NK-92 treated with Interleukin-12 subunit alpha and Interleukin-12 subunit beta, amount 100 ng/mL, for 24 hours (cell line): ENCODE measurements at regions not wholly inside any gene's neighbourhood (a gene's known extent, or its start where the extent isn't known, plus 50 kb on each side); places are given as distances from the start of the nearest gene placed in this dataset.
"Not testable (repeated sequence)": the region's sequence is repeated elsewhere in the genome, so short reads cannot be mapped to it uniquely, and the experiment has no call there.

Experiments
- DNase-seq: peaks from one replicate; lab custom pipeline; 2025; lab: John Stamatoyannopoulos, UW

DNA sequence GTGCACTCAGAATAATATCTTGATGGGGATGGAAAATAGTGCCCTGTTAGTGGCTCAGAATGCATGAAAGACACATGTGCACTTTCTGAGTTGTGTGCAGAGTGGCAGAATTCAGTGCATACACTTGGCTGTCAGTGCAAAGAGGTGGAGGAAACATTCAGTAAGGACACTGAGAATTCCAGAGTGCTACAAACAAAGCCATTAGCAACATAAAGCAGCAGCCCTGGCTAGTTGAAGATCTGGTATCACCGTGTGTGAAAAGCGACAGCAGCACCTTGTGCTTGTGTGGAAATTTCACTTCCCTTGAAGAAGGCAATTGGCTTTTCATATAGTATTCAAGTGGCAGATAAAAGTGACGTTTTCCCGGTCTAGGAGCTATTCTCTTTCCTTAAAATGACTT is 810.4 kb downstream of the TRIML1 start:
- no peak for DNase-seq

GRCh38 chr4:188955066-188955465 is 815.8 kb downstream of the TRIML1 start:
- DNase-seq = no peak

DNA sequence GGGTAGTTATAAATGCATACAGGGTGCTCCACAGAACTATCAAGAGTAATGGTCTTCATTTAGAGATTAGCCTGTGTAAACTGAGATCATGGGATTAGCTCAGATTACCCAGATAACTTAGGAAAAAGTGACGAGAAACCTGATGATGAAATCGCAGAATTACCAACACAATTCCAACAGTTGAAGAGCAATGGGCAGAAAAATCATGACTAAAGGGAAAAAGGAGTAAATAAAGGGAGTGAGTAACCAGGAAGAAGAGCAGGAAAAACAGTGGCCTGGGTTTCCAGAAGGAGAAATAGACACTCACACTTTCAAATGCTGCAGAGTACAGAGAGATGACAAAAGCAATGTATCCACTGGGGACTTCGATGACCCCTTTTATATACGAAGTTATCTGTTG is 817.3 kb downstream of the TRIML1 start:
- no peak for DNase-seq

- no peak for DNase-seq
These were observed 819.1 kb downstream of the TRIML1 start for GRCh38 chr4:188958346-188958745.

- no peak for DNase-seq
These were observed 820.2 kb downstream of the TRIML1 start for GRCh38 chr4:188959424-188959823.

DNA sequence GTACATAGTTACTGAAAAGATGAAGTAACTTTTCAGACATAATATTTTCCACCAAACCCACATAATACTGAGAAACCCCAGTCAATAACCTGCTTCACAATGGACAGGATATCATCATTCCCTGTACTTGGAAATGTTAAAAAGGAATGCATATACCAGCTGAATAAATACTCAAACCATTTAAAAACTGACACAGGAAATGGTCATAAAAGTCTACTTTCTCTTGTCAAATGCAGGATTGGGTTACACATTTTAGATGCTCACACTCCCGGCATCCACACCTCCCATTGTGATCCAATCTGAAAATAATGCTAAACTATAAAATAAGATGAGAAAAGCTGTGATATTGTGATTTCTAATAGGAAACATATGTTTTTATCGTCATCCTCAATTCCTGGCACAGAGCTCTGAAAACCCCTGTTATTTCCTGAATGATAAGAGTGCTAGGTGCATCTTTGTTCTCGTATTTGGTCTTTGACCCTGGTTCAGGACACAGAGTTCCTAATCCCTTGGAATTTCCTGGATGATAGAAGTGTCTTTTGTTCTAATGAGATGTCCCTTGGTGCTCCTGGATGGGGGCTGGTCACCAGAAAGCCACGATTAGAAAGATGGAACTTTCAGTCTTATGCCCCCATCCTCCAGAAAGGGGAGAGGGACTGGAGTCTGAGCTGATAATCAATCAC is 821.3 kb downstream of the TRIML1 start:
- DNase-seq = no peak

- DNase-seq = no peak
These were observed 831.9 kb downstream of the TRIML1 start for GRCh38 chr4:188971125-188971524.

DNA sequence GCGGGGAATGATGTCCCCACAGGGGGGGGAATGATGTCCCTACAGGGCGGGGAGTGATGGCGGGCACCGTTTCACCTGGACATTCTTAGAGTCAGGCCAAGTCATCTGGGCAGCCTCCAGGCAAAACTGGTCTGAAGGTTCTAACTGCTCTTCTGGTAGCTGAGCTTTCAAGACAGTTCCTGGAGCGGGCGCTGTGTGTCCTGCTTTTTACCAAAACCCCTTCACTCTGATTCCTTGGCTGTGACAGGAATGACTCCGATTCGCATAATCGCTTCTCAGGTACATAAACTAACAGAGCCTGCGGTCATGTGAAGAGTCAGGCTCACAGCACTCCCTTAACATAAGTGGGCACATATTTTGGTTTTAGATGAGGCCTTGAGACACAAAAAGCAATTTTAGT is 836.0 kb downstream of the TRIML1 start:
- DNase-seq = no peak

DNA sequence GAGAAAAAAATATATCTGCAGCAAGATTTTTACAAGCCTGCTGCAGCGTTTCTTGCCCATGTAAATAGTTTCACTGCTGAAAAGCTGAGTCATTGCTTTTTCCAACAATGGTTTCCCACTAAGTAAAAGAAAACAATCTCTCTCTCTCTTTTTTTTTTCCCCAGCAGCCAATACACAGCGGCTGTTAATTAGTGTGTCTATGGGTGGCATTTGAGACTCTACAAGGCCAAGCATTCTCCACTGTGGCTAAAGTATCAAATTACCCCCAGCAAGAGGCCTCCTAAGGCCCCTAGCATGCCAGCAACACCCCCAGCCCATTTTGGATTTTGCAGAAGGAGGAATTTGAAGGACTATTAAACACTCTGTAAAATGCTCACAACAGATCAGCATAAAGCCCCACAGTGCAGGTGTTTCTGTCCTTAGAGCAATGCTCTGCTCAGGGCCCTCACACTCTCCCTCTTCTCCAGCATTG is 837.4 kb downstream of the TRIML1 start:
- no peak for DNase-seq

DNA sequence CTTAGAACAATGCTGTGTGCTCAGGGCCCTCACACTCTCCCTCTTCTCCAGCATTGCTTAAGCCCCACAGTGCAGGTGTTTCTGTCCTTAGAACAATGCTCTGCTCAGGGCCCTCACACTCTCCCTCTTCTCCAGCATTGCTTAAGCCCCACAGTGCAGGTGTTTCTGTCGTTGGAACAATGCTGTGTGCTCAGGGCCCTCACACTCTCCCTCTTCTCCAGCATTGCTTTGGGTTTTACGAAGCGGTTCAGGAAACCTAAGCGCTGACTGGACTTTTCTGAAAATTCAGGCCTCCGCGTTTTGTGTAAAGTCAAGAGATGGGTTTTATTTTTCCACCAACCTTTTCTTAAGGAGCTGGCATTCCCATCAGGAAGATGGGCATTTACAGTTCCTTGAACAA is 838.0 kb downstream of the TRIML1 start:
- not testable (repeated sequence) for DNase-seq

DNA sequence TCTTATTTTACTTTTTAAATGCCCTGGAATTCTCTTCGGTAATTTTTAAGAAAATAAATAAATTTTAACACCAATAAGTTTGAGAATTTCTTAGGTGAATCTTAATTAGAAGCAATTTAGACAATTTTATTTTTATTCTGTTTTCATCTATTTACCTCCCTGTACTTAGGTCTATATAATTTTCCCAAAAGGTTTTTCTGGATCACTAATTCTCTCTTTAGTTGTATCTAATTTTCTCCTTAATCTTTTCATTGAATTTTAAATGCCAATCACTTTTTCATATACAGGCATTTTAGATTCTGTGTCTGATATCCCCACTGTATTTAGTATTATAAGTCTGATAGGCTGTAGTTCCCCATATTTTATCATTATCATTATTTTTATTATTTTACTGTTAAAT is 845.3 kb downstream of the TRIML1 start:
- DNase-seq = no peak

- DNase-seq = no peak
These were observed 847.0 kb downstream of the TRIML1 start for GRCh38 chr4:188986271-188986689.

- DNase-seq = no peak
These were observed 847.8 kb downstream of the TRIML1 start for GRCh38 chr4:188987011-188987410.

- no peak for DNase-seq
These were observed 848.9 kb downstream of the TRIML1 start for GRCh38 chr4:188988131-188988530.

DNA sequence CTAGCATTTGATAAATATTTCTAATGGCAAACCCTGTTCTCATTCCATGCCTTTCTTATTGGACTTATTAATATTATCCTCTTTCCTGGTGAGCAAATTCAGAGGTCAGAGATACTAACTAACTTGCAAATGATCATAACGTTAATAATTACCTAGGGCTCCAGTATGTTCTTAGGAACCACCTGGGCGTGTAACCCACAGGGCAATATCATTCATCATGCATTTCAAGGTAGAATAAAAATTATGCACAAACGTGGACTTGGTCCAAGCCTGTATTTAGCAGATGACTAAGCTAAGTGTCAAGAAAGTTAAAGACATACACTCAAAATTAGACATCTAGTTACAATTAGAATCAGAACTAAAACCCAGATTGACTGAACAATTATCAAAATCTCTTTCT is 850.1 kb downstream of the TRIML1 start:
- no peak for DNase-seq

- no peak for DNase-seq
These were observed 853.5 kb downstream of the TRIML1 start for GRCh38 chr4:188992706-188993105.

- no peak for DNase-seq
These were observed 854.6 kb downstream of the TRIML1 start for GRCh38 chr4:188993871-188994270.

DNA sequence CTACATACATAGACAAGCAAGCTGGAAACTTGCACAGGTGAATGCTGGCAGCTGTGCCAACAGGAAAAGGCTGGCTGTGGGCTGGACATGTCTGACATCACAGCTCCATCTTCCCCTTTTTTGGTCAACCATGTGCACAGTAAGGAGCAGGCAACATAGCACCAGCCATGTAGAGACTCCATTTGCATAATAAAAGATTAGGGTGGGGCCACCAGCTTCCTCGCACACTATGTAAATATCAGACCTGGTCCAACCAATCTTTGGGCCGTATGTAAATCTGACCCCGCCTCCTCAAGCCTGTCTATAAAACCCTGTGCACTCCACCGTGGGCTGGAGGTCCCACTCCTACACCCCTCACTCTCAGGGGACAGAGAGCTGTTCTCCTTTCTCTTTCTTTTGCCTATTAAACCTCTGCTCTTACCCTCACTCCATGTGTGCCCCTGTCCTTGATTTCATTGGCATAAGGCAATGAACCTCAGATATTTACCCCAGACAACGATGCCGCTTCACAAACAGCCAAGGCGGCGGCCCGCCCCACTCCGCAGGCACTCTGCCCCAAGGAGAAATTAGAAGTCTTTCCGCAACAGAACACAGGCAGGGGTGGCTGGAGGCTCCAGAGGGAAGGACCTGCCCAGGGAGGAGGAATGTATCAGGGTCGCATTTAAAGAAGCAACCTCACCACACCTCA is 862.2 kb downstream of the TRIML1 start:
- no peak for DNase-seq

- no peak for DNase-seq
These were observed 862.8 kb downstream of the TRIML1 start for GRCh38 chr4:189001971-189002450.

- DNase-seq = no peak
These were observed 863.2 kb downstream of the TRIML1 start for GRCh38 chr4:189002475-189002874.

DNA sequence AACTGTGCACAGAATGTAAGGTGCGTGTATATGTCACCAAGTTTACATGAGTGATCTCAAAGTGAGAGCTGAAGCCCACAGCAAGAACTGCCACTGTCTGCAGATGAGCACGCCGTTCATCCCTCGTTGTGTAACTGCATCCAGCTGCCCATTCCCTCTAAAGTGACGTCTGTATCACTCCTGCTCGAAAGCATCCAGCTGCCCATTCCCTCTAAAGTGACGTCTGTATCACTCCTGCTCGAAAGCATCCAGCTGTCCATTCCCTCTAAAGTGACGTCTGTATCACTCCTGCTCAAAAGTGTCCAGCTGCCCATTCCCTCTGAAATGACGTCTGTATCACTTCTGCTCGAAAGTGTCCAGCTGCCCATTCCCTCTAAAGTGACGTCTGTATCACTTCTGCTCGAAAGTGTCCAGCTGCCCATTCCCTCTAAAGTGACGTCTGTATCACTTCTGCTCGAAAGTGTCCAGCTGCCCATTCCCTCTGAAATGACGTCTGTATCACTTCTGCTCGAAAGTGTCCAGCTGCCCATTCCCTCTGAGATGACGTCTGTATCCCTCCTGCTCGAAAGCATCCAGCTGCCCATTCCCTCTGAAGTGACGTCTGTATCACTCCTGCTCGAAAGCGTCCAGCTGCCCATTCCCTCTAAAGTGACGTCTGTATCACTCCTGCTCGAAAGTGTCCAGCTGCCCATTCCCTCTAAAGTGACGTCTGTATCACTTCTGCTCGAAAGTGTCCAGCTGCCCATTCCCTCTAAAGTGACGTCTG is 871.4 kb downstream of the TRIML1 start:
- not testable (repeated sequence) for DNase-seq

GRCh38 chr4:189021831-189022230 is 882.6 kb downstream of the TRIML1 start:
- DNase-seq = no peak
